Left renal pelvis (tissue), 4 donors: ENCODE measurements at regions not wholly inside any gene's neighbourhood (a gene's known extent, or its start where the extent isn't known, plus 50 kb on each side); places are given as distances from the start of the nearest gene placed in this dataset.
"Not testable (repeated sequence)": the region's sequence is repeated elsewhere in the genome, so short reads cannot be mapped to it uniquely, and the experiment has no call there.

ENCODE experiments used
- DNase-seq, 4 donors: peaks; one replicate each; pipeline ENCODE4 v3.0.0-alpha.2; 2013; ENCODE audit warnings: low read depth in 4 of 4, low spot score in 3 of 4

GRCh38 chr1:244289991-244290785, 161.5 kb downstream of the ADSS2 start:
- no peak for DNase-seq

DNA sequence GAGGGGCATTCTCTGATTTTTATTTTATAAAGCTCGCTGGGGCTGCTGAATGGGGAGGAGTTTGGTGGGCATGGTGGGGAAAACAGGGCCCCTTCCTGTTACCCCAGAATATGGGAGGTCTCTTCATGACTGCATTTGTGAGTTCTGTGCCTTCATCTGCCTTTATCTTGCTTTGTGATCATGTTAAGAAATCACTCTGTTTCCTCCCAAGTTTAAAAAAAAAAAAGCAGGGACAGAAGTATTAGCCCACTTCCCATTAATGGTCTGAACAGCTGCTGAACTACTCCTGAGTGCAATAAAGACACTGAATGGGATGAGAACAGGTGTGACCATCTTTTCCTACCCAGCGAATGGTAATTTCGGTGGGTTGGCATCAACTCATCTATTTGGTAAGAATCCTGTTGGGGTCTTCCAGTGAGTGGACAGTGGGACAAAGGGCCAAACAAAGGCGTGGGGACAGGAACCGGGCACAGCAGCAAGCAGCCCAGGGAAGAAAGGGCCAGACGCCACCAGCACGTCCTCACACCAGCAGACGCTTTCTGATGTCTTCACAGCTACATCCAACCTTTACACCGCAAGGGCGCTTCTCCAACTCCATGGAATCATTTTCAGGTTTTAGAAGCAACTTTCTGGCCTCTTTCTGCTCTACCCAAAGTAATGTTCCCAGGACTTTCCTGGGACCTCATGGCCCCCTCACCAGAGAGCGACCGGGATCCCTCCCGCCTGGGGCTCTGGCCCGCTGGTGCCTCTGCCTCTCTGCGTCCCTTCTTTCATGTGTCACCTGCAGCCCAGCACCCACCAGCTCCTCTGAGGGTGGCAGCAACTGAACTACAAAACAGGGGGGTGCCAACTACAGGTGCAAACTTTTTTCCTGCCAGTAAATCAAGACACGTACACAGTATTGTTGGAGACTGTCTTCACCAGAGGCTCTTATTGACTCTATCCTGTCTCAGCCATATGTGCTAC, 160.2 kb downstream of the ADSS2 start:
- no peak for DNase-seq

- no peak for DNase-seq
Measured at GRCh38 chr1:244294599-244295224, 157.0 kb downstream of the ADSS2 start.

- no peak for DNase-seq
Measured at GRCh38 chr1:244296003-244296402, 155.7 kb downstream of the ADSS2 start.

- no peak for DNase-seq
Measured at GRCh38 chr1:244296447-244296846, 155.3 kb downstream of the ADSS2 start.

GRCh38 chr1:244297087-244297486, 154.6 kb downstream of the ADSS2 start:
- no peak for DNase-seq

GRCh38 chr1:244297616-244298015, 154.1 kb downstream of the ADSS2 start:
- no peak for DNase-seq

- not testable (repeated sequence) for DNase-seq
Measured at GRCh38 chr1:244300029-244300375, 151.7 kb downstream of the ADSS2 start.

DNA sequence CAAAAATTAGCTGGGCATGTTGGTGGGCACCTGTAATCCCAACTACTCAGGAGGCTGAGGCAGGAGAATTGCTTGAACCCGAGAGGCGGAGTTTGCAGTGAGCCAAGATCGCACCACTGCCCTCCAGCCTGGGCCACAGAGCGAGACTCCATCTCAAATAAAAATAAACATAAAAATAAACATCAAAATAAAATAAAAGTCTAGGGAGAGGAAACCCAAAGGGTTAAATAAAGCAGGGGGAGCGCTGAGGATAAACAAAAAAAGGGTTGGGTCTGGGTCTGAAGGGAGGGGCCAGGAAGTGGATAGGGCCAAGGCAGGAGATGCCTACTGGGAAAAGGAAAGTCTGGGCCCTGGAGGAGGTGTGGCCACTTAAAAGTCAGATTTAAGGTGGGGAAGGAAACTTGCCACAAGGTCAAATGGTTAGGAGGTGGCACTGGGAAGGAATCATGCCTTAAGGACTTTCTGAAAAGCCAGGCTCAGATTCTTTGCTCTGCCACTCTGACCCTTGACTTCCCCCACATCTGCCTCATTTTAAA, 150.0 kb downstream of the ADSS2 start:
- no peak for DNase-seq

DNA sequence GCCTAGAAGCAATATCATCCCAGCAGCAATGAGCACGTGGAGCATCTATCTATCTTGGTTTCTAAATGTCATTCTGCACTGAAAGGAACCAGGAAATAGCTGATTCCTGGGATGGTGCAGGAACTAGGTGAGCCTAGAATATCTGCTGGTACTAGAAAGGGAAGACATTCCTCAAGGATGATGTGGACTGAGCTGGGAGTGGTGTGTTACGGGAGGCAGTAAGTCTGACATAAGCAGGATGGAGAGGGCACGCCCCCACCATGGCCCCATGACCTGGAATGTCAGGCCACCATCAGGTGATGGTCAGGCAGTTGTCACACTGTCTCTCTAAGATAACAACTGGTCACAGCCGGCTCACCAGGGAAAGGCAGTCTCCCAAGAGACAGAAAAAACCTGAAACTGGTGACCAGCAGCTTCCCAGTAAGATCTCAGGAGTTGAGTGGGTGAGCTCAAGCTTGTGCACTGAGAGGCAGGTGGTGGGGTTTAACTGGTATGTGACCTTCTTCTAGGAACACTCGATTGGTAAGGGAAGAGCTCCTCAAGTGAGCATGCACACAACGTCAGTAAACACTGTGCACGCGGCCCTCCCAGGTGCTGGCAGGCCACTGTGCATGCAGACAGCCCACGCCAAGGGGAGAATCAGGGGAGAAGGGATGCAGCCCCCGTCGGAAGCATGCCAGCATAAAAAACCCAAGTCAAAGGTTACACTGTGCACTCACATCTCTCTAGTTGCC, 148.7 kb downstream of the ADSS2 start:
- no peak for DNase-seq

- DNase-seq = no peak
Measured at GRCh38 chr1:244303610-244303969, 148.1 kb downstream of the ADSS2 start.

GRCh38 chr1:244304156-244304555, 147.6 kb downstream of the ADSS2 start:
- DNase-seq = no peak

- no peak for DNase-seq
Measured at GRCh38 chr1:244304656-244305055, 147.1 kb downstream of the ADSS2 start.

DNA sequence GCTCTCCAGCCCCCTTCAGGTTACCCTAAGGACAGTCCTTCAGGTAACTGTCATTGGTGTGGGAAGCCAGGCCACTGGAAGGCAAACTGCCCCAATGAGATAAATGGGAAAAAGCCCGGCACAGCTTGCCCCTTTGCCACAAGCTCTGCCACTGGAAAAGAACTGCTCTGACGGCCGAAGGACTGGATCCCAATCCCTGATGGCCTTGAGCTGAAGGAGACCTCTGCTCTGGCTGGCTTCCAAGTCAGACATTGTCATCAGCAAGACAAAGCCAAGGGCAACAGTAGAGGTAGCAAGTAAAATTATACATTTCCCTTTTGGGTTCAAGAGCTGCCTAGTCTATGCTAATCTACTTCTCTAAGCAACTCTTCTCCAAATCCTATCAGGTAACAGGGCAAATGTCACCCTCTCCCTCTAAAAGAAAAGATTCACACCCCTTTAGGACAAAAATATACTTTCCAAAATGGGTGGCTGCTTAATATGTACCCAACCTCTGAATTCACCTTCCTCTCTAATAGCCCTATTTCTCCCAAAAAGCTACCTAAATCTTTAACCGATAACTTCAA, 145.8 kb downstream of the ADSS2 start:
- DNase-seq = no peak

- no peak for DNase-seq
Measured at GRCh38 chr1:244306544-244306943, 145.2 kb downstream of the ADSS2 start.

- DNase-seq = not testable (repeated sequence)
Measured at GRCh38 chr1:244309191-244309590, 142.5 kb downstream of the ADSS2 start.

DNA sequence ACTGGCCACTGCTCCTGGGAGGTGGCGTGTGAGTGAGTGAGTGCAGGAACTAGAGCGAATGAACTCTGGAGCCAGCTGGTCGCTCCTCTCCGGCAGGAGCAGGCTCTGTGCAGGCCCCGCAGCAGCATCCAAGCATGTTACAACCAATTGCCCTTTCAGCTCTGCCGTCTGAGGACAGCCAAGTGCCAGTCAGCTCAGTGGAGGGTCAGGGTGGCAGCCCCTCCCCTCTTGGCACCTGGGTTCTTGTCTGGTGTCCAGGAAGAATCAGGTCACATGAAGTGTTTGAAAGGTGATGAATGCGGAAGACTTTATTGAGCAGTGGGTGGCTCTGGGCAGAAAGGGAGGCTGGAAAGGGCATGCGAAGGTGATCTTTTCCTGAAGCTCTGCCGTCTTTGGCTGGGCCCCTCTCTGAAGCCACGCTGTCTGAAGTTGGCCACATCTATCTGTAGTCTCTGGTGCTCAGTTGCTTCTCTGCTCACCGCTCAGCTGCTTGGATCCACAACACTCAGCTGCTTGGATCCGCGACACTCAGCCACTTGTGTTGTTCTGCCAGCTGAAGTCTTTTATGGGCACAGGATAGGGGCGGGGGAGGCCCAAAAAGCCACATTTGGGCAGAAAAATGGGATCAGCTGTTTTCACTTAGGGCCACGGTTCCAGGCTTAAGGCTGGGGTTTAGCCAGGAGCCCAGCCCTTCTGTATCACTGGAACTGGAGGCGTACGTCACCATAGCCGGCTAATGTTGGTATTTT, 139.8 kb downstream of the ADSS2 start:
- no peak for DNase-seq

GRCh38 chr1:244313346-244313745, 138.4 kb downstream of the ADSS2 start:
- no peak for DNase-seq

- DNase-seq = no peak
Measured at GRCh38 chr1:244314921-244315559, 136.7 kb downstream of the ADSS2 start.
